ENCODE measurements at regions not wholly inside any gene's neighbourhood (a gene's known extent, or its start where the extent isn't known, plus 50 kb on each side); places are given as distances from the start of the nearest gene placed in this dataset.

GRCh38 chr12:91632042-91632786, 449.6 kb upstream of the DCN start:
- H3K4me3 ChIP-seq (ENCODE audit: low read depth, low read length), result no peak overlapping the region
- H3K9me3 ChIP-seq (ENCODE audit: control insufficient read depth, insufficient read depth, low read length), result no peaks in the 10 kb centered on the region
- H3K9ac ChIP-seq (ENCODE audit: low read depth, low read length), result no peak overlapping the region
- H3K36me3 ChIP-seq (ENCODE audit: control insufficient read depth, insufficient read depth, low read length), result no peaks in the 10 kb centered on the region
- no peaks in the 10 kb centered on the region for H3K27me3 ChIP-seq (ENCODE audit: control insufficient read depth, insufficient read depth, low read length)
- no peaks in the 10 kb centered on the region for H3K4me1 ChIP-seq (ENCODE audit: control insufficient read depth, insufficient read depth, low read length)

GRCh38 chr12:91630596-91631293, 448.1 kb upstream of the DCN start:
- no peaks in the 10 kb centered on the region for H3K4me1 ChIP-seq (ENCODE audit: control insufficient read depth, insufficient read depth, low read length)
- no peak overlapping the region for H3K4me3 ChIP-seq (ENCODE audit: low read depth, low read length)
- H3K27me3 ChIP-seq (ENCODE audit: control insufficient read depth, insufficient read depth, low read length), result no peaks in the 10 kb centered on the region
- no peaks in the 10 kb centered on the region for H3K36me3 ChIP-seq (ENCODE audit: control insufficient read depth, insufficient read depth, low read length)
- no peaks in the 10 kb centered on the region for H3K9me3 ChIP-seq (ENCODE audit: control insufficient read depth, insufficient read depth, low read length)
- no peak overlapping the region for H3K9ac ChIP-seq (ENCODE audit: low read depth, low read length)

- Histone ChIP-seq H3K4me3 (ENCODE audit: low read depth, low read length) (no peak overlapping the region), H3K4me1 (ENCODE audit: control insufficient read depth, insufficient read depth, low read length) (no peaks in the 10 kb centered on the region), H3K9me3 (ENCODE audit: control insufficient read depth, insufficient read depth, low read length) (no peaks in the 10 kb centered on the region), H3K9ac (ENCODE audit: low read depth, low read length) (no peak overlapping the region), H3K36me3 (ENCODE audit: control insufficient read depth, insufficient read depth, low read length) (no peaks in the 10 kb centered on the region), H3K27me3 (ENCODE audit: control insufficient read depth, insufficient read depth, low read length) (no peaks in the 10 kb centered on the region)
These were observed 447.5 kb upstream of the DCN start for GRCh38 chr12:91630083-91630482.

GRCh38 chr12:91629440-91629839, 446.8 kb upstream of the DCN start:
- H3K4me3 ChIP-seq (ENCODE audit: low read depth, low read length), result no peak overlapping the region
- no peaks in the 10 kb centered on the region for H3K36me3 ChIP-seq (ENCODE audit: control insufficient read depth, insufficient read depth, low read length)
- no peaks in the 10 kb centered on the region for H3K9me3 ChIP-seq (ENCODE audit: control insufficient read depth, insufficient read depth, low read length)
- H3K4me1 ChIP-seq (ENCODE audit: control insufficient read depth, insufficient read depth, low read length), result no peaks in the 10 kb centered on the region
- no peak overlapping the region for H3K9ac ChIP-seq (ENCODE audit: low read depth, low read length)
- no peaks in the 10 kb centered on the region for H3K27me3 ChIP-seq (ENCODE audit: control insufficient read depth, insufficient read depth, low read length)

- Histone ChIP-seq H3K36me3 (ENCODE audit: control insufficient read depth, insufficient read depth, low read length) (no peaks in the 10 kb centered on the region), H3K4me3 (ENCODE audit: low read depth, low read length) (no peak overlapping the region), H3K27me3 (ENCODE audit: control insufficient read depth, insufficient read depth, low read length) (no peaks in the 10 kb centered on the region), H3K4me1 (ENCODE audit: control insufficient read depth, insufficient read depth, low read length) (no peaks in the 10 kb centered on the region), H3K9ac (ENCODE audit: low read depth, low read length) (no peak overlapping the region), H3K9me3 (ENCODE audit: control insufficient read depth, insufficient read depth, low read length) (no peaks in the 10 kb centered on the region)
These were observed 446.0 kb upstream of the DCN start for GRCh38 chr12:91628656-91629055.

- no peaks in the 10 kb centered on the region for H3K9me3 ChIP-seq (ENCODE audit: control insufficient read depth, insufficient read depth, low read length)
- no peaks in the 10 kb centered on the region for H3K4me1 ChIP-seq (ENCODE audit: control insufficient read depth, insufficient read depth, low read length)
- H3K27me3 ChIP-seq (ENCODE audit: control insufficient read depth, insufficient read depth, low read length), result no peaks in the 10 kb centered on the region
These were observed 444.6 kb upstream of the DCN start for GRCh38 chr12:91627225-91627624.

GRCh38 chr12:91622981-91623380, 440.4 kb upstream of the DCN start:
- Histone ChIP-seq H3K4me3 (ENCODE audit: low read depth, low read length) (no peak overlapping the region), H3K36me3 (ENCODE audit: control insufficient read depth, insufficient read depth, low read length) (no peaks in the 10 kb centered on the region), H3K9me3 (ENCODE audit: control insufficient read depth, insufficient read depth, low read length) (no peaks in the 10 kb centered on the region), H3K4me1 (ENCODE audit: control insufficient read depth, insufficient read depth, low read length) (no peaks in the 10 kb centered on the region), H3K27me3 (ENCODE audit: control insufficient read depth, insufficient read depth, low read length) (no peaks in the 10 kb centered on the region), H3K9ac (ENCODE audit: low read depth, low read length) (no peak overlapping the region)

More at GRCh38 chr12:91627225-91627624, 444.6 kb upstream of the DCN start:
- no peak overlapping the region for H3K9ac ChIP-seq (ENCODE audit: low read depth, low read length)
- no peak overlapping the region for H3K4me3 ChIP-seq (ENCODE audit: low read depth, low read length)
- H3K36me3 ChIP-seq (ENCODE audit: control insufficient read depth, insufficient read depth, low read length), result no peaks in the 10 kb centered on the region

- H3K4me3 ChIP-seq (ENCODE audit: low read depth, low read length), result no peak overlapping the region
- no peaks in the 10 kb centered on the region for H3K9me3 ChIP-seq (ENCODE audit: control insufficient read depth, insufficient read depth, low read length)
- H3K36me3 ChIP-seq (ENCODE audit: control insufficient read depth, insufficient read depth, low read length), result no peaks in the 10 kb centered on the region
- no peak overlapping the region for H3K9ac ChIP-seq (ENCODE audit: low read depth, low read length)
- H3K4me1 ChIP-seq (ENCODE audit: control insufficient read depth, insufficient read depth, low read length), result no peaks in the 10 kb centered on the region
- H3K27me3 ChIP-seq (ENCODE audit: control insufficient read depth, insufficient read depth, low read length), result no peaks in the 10 kb centered on the region
These were observed 439.4 kb upstream of the DCN start for GRCh38 chr12:91622037-91622436.

GRCh38 chr12:91620992-91621391, 438.4 kb upstream of the DCN start:
- Histone ChIP-seq H3K27me3 (ENCODE audit: control insufficient read depth, insufficient read depth, low read length) (no peaks in the 10 kb centered on the region), H3K4me3 (ENCODE audit: low read depth, low read length) (no peak overlapping the region), H3K4me1 (ENCODE audit: control insufficient read depth, insufficient read depth, low read length) (no peaks in the 10 kb centered on the region), H3K9me3 (ENCODE audit: control insufficient read depth, insufficient read depth, low read length) (no peaks in the 10 kb centered on the region), H3K36me3 (ENCODE audit: control insufficient read depth, insufficient read depth, low read length) (no peaks in the 10 kb centered on the region), H3K9ac (ENCODE audit: low read depth, low read length) (no peak overlapping the region)

GRCh38 chr12:91620422-91620821, 437.8 kb upstream of the DCN start:
- Histone ChIP-seq H3K4me3 (ENCODE audit: low read depth, low read length) (no peak overlapping the region), H3K9ac (ENCODE audit: low read depth, low read length) (no peak overlapping the region), H3K27me3 (ENCODE audit: control insufficient read depth, insufficient read depth, low read length) (no peaks in the 10 kb centered on the region), H3K4me1 (ENCODE audit: control insufficient read depth, insufficient read depth, low read length) (no peaks in the 10 kb centered on the region), H3K36me3 (ENCODE audit: control insufficient read depth, insufficient read depth, low read length) (no peaks in the 10 kb centered on the region), H3K9me3 (ENCODE audit: control insufficient read depth, insufficient read depth, low read length) (no peaks in the 10 kb centered on the region)

- H3K9me3 ChIP-seq (ENCODE audit: control insufficient read depth, insufficient read depth, low read length), result no peaks in the 10 kb centered on the region
- no peak overlapping the region for H3K4me3 ChIP-seq (ENCODE audit: low read depth, low read length)
- no peaks in the 10 kb centered on the region for H3K27me3 ChIP-seq (ENCODE audit: control insufficient read depth, insufficient read depth, low read length)
- H3K9ac ChIP-seq (ENCODE audit: low read depth, low read length), result no peak overlapping the region
- no peaks in the 10 kb centered on the region for H3K36me3 ChIP-seq (ENCODE audit: control insufficient read depth, insufficient read depth, low read length)
- no peaks in the 10 kb centered on the region for H3K4me1 ChIP-seq (ENCODE audit: control insufficient read depth, insufficient read depth, low read length)
These were observed 435.7 kb upstream of the DCN start for GRCh38 chr12:91618281-91618680.

GRCh38 chr12:91617818-91618217, 435.2 kb upstream of the DCN start:
- no peak overlapping the region for H3K9ac ChIP-seq (ENCODE audit: low read depth, low read length)
- H3K4me3 ChIP-seq (ENCODE audit: low read depth, low read length), result no peak overlapping the region
- H3K4me1 ChIP-seq (ENCODE audit: control insufficient read depth, insufficient read depth, low read length), result no peaks in the 10 kb centered on the region
- no peaks in the 10 kb centered on the region for H3K27me3 ChIP-seq (ENCODE audit: control insufficient read depth, insufficient read depth, low read length)
- H3K36me3 ChIP-seq (ENCODE audit: control insufficient read depth, insufficient read depth, low read length), result no peaks in the 10 kb centered on the region
- no peaks in the 10 kb centered on the region for H3K9me3 ChIP-seq (ENCODE audit: control insufficient read depth, insufficient read depth, low read length)

Measured in iPS-15b (cell line).